HG02885 (cell line): ENCODE measurements at regions not wholly inside any gene's neighbourhood (a gene's known extent, or its start where the extent isn't known, plus 50 kb on each side); places are given as distances from the start of the nearest gene placed in this dataset.
"Not testable (repeated sequence)": the region's sequence is repeated elsewhere in the genome, so short reads cannot be mapped to it uniquely, and the experiment has no call there.

Experiments
- ATAC-seq: cut with Tn5 transposase; IDR thresholded peaks from one replicate; pipeline ENCODE4 v1.9.1; 2021; ENCODE audit warnings: mild to moderate bottlenecking; ENCODE audit not compliant: unreplicated experiment, poor library complexity

DNA sequence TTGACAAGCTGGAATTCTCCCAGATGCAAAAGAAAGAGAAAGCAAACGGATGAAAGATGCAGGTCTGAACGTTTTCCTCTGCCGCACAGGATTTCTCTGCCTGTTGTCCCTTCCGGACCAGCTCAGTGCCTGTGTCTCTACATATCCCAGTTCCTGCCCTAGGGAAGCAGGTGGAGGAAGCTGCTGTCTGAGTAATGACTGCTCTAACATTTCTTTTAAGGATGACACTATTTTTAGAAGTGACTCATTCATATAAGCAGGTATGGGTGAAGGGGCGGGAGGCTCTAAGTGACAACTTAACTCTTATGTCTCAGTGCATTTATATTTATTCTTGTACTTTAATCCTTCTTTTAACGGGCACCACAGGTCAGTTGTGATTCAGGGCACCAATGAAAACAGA, 128.8 kb downstream of the SLC24A2 start:
- ATAC-seq = no peak

- ATAC-seq = no peak
Measured at GRCh38 chr9:19656704-19657103, 132.1 kb downstream of the SLC24A2 start.

DNA sequence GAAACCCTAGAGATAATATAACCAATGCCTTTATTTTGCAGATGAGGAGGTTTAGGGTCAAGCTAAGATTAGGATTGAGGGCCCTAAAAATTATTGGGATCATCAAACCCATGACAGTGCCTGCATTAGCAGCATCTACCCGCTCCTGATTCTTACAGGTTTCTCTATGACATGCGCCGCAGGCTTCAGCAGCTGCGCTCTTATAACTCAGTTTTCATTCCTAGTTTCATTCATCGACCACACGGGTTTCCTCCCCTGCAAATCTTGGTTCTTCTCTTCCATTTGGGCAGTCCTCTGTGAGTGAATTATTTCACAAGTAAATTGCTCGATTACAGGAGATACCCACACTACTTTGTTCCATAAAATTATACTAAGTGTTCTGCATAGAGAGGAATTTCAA, 137.2 kb downstream of the SLC24A2 start:
- ATAC-seq = no peak

DNA sequence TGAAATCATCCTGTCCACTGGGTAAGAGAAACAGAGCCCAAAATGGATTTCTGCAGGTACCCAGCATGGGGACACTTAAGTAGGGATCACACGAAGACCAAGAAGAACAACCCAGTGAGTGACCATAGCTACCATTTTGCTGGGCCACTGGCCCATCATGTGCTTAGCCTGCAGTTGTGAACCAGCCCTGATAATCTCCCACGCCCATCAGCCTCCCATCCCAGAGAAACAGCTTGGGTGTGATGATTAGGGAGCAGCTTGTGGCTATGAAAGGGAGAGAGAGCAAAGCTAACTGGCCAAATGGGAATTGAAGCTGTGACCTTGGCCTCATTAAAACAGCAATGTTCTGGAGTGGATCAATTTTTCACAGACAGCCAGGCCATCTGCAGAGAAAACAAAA, 138.5 kb downstream of the SLC24A2 start:
- ATAC-seq = no peak

- no peak for ATAC-seq
Measured at GRCh38 chr9:19649336-19650041, 139.3 kb downstream of the SLC24A2 start.

- no peak for ATAC-seq
Measured at GRCh38 chr9:19648672-19649071, 140.2 kb downstream of the SLC24A2 start.

DNA sequence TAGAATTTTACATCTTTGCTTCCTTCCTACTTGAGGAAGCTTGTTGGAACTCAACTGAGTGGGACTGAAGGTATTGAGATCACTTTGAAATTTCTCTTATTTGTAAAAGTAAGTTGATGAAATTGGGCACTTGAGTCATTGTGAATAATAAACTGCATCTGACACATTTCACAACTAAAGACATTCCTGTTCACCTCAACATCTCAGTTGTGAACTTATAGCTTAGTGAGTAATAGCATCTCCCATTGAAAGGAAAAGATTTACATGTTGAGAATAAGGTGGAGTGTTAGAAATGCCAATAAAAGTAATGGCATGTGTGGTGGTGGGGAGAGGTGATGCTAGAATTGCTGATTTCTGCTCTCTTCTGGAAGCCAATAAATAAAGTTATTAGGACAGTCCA, 145.0 kb downstream of the SLC24A2 start:
- no peak for ATAC-seq

DNA sequence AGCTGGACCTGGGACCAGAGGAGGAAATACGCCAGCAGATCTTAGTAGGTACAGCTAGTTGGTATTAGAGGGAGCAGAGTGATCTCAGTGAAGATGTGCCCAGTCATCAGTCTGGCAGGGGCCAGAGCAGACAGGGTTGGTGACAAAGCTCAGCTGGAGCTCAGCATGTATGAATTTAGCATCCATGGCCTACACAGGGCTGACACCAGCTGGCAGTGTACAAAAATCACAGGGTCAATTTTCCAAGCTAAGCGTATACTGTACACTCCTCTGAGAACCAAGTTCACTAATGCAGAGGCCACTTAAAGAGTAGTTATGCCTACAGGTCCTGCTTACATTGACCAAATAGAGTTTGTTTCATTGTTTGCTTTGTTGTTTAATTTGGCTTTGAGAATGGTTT, 146.6 kb downstream of the SLC24A2 start:
- no peak for ATAC-seq

DNA sequence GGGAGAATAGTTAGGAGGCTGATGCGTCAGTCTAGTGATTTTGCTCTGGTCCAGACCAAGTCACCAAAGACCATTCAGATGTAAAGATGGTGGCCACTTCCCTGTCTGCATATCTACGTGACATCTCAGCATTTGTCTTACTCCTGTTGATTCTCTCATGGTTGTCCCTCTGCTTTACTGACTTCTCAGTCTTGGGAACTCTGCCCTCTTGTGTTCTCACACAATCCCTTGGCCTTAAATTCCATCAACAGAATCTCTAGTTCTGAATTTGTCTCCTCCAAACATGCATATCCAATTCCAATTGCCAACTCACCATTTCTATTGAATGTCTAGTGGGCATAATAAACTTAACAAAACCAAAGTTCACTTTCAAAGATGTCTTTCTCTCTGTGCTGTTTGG, 147.8 kb downstream of the SLC24A2 start:
- no peak for ATAC-seq

DNA sequence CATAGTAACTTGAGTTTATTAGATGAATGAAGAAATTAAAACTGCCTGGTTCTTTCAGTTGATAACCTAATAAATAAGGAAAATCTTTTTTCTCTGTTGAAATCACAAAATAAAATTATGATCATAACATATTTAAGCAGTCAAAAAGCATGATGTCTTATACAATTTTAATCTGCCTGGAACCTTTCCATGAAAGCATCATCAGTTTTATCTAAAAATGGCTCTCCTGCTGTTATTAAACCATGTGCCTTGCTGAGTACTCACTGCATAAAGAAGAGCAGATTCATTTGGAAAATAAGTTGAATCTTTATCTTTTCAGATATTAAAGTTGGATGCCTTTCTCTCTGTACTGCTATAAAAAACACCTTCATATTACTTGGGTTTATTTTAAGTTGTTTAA, 148.8 kb downstream of the SLC24A2 start:
- ATAC-seq = no peak

GRCh38 chr9:19637084-19637483, 151.8 kb downstream of the SLC24A2 start:
- ATAC-seq = no peak

DNA sequence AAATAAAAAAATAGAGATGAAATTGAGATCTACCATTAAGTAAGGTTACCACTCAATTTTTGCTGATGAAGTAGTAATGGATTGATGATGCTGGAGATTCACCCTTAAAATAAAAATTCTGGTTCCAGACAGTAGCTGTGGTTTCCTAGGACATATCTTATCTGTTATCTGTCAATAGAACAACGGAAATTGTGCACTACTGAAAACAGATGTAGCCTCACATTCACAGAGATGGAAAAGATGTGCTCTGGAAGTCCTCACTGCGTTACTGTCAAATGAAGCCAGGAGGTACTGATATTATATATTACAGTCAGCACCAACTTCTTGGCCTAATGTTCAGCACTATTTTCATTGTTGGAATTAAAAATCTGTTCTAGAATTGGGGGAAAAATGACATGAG, 154.0 kb downstream of the SLC24A2 start:
- no peak for ATAC-seq

DNA sequence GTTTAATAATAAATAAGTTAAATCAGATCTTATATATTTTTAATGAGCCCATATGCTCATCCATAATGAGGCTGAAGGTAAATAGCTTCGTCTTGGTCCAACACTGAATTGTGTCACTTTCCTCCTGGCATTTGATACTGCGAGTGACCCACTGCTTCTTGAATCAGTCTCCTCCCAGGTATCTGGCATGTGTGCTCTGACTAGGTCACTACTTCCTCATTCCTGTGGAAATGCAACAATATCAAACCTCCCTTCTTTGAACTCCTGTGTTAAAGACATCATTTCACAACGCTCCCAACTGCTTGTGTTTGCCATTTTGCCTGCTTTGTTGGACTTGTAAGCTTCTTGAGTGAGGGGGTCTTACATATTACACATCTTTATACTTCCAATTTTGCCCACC, 157.7 kb downstream of the SLC24A2 start:
- ATAC-seq = no peak

GRCh38 chr9:19630760-19631159, 158.1 kb downstream of the SLC24A2 start:
- no peak for ATAC-seq

DNA sequence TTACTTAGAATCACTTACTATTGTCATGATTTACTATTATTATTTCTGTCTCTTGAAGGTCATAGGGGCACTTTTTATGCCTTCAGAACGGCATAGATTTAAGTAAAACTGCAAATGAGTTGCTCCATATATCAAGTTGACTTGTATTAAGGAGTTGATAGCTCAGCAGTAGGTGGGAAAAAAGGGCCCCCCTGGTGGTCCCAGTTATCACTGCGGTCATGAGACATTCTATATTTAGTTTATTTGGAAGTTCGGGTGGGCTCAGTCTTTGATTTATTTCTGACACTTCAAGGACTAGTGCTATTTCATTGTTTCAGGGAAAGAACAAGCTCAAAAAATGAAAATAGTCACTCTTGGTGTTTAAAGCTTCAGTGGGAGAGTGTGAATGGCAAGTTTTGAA, 159.3 kb downstream of the SLC24A2 start:
- no peak for ATAC-seq

GRCh38 chr9:19625426-19625825, 163.4 kb downstream of the SLC24A2 start:
- not testable (repeated sequence) for ATAC-seq

GRCh38 chr9:19624519-19624918, 164.3 kb downstream of the SLC24A2 start:
- no peak for ATAC-seq

DNA sequence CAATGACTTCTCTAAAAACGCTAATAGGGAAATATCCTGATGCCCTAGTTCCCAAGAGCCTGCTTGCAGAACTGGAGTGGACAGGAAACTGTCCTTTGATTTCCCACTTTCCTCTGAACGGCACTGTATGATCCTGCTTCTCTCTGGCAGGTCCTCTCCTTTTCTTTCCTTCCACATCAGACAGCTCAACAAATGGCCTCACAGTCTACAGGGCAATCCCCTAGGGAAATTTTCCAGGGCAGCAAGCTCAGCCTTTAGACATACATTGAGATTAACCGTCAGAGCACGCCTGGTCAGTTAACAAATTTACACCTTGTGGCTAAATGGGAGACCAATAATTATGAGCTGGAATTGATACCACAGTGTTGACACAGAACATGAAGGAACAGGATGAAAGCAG, 164.9 kb downstream of the SLC24A2 start:
- ATAC-seq = no peak

- ATAC-seq = no peak
Measured at GRCh38 chr9:19620326-19620725, 168.5 kb downstream of the SLC24A2 start.

DNA sequence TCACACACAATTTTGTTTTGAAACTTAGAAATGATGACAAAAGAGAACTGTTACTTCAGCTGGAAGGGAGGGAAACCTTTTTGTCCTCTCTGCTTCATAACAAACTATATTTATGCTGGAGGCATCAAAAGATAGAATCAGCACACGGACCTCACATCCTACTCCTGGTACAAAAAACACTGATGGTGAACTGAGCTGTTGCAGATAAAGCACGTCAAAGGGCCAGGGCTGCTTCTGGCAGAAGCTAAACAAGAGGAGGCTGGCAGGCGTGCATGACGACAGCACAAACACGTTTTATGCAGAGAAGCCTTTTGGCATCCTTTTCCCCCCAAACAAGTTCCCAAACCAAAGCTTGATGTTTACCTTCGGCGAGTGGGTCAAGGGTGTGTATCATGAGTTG, 169.6 kb downstream of the SLC24A2 start:
- no peak for ATAC-seq

DNA sequence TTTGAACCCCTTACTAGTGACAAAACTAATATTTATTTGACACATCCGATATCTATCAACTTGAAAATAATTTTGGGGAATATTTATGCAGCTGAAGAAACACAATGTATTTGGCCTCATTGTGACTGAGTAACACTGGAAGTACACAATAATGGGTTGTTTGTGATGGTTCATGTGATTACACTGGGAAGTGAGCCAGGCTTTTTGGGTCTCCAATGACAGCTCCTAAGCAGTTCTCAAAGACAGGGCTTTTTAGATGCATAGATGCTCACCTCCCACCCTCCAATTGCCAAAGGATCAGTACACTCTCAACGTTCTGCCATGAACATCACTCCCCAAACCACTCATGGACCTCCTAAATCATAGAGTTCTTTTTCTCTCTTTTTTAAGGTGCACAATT, 170.0 kb downstream of the SLC24A2 start:
- no peak for ATAC-seq

- ATAC-seq = no peak
Measured at GRCh38 chr9:19615036-19615624, 173.7 kb downstream of the SLC24A2 start.
